ENCODE measurements at regions not wholly inside any gene's neighbourhood (a gene's known extent, or its start where the extent isn't known, plus 50 kb on each side); places are given as distances from the start of the nearest gene placed in this dataset.
A peak's percentile ranks its signal among the peaks of the same experiment; 100 is the strongest.
"Not testable (repeated sequence)": the region's sequence is repeated elsewhere in the genome, so short reads cannot be mapped to it uniquely, and the experiment has no call there.

DNA sequence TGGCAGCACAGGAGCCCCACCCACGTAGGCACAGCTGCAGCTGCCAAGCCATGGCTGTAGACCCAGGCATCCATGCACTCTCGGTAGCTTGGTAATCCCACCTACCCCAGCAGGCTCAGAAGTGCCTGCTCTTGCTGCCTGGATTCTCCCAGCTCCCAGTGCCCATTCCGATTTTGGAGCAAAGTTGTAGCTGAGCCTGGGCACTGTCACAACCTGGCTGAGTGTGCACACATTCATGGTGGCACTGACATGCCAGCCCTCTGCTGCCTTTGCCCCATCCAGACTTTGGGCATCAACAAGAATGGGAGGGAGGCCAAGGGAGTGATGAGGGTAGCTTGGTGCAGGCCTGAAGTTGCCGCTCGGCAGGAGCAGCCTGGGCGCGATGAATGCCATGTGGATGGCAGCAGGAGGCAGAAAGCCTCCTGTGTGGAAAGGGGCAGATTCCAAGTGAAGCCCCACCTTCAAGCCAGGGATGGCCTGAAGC, 936.6 kb upstream of the PTPRD start:
- no peak for DNase-seq

DNA sequence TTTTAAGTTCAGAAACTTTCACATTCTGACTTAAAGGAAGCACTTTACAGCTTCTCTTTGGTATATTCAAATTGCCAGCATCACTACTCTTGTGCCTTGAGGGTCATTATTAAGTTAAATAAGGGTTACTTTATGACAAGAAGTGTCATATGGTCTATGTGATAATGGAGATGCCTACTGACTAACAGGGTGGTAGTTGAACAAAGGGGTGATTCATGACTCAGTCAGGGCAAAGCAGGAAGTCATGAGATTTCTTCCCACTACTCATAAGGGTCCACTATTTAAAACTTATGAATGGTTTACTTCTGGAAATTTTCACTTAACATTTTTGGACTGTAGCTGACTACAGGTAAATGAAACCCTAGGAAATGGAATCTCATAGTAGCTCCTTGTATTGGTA, 938.3 kb upstream of the PTPRD start:
- no peak for DNase-seq

DNA sequence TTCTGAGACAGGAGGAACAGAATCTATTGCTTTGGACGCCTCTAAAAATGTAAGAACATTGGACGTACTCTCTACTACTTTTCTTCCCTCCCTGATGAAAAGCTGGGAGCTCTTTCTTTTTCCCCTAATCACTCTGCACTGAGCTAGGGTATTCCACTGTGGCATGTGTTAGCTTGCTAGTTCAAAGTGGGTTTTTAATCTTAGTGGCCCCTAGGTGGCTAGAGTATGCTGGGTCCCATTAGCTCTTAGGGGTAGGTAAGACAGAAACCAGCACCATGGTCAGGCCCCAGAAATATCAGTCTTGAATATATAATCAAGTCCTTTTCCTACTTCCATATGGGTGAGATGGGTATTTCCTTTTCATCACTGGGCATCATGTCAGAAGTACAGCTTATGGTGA, 945.2 kb upstream of the PTPRD start:
- no peak for DNase-seq

DNA sequence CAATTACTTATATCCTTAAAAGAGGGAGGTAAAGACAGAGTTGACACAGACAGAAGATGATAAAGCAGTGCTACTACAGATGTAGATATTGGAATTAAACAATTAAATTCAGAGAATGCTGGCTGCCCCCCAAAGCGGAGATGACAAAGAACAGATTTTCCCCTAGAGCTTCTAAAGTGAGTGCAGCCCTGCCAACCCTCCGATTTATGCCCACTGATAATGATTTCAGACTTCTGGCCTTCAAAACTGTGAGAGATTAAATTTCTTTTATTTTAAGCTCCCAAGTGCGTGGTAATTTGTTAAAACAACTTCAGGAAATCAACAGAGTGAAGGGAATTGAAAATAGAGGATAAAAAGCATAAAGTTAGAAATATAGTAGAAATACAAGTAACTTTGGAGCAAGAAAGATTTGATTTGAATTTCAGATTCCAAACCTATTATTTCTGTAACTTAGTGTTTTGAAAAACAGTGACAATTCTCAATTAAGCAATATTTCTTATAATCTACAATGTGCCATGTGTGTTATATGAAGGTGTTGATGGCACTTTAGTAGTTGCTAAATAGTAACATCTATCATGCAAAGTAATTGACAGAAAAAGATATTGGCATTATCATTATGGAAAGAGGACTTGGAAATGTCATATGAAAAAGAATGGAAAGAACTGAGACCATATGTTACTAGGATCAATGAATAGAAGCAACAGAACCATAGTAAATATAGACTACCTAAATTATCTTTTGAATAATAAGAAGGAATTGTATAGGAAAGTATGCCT, 946.4 kb upstream of the PTPRD start:
- no peak for DNase-seq

DNA sequence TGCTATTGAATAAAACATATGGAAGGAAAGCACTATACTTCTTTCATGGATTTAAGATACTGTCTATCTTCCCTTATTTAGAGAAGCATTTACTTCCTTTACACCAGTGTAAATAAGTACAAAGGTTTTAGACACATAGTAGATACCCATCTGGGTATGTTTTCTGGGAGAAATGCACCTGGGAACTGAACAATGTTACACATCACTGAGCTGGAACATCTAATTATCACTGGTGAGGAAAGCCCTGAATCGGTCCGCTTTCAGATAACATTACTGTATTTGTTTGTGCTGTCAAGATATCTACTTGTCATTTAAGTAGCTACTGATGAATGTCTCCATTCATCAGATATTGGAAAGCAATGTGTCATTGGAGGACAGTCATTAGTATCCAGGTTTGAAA, 964.7 kb upstream of the PTPRD start:
- DNase-seq, result no peak

DNA sequence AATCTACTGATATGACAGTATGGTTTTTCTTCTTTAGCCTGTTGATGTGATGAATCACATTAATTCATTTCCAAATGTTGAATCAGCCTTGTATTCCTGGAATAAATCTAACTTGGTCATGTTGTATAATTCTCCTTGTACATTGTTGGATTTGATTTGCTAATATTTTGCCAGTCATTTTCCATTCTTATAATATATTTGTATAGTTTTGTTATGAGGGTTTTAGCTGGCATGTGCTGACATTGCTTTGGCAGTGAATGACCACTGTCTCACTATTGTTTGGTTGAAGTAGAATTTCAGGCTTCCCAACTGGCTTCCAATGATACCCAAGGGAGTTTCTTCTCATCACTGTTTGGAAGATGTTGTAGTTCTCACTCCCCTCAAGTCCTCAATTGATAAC, 983.0 kb upstream of the PTPRD start:
- peak; percentile 10 for DNase-seq

DNA sequence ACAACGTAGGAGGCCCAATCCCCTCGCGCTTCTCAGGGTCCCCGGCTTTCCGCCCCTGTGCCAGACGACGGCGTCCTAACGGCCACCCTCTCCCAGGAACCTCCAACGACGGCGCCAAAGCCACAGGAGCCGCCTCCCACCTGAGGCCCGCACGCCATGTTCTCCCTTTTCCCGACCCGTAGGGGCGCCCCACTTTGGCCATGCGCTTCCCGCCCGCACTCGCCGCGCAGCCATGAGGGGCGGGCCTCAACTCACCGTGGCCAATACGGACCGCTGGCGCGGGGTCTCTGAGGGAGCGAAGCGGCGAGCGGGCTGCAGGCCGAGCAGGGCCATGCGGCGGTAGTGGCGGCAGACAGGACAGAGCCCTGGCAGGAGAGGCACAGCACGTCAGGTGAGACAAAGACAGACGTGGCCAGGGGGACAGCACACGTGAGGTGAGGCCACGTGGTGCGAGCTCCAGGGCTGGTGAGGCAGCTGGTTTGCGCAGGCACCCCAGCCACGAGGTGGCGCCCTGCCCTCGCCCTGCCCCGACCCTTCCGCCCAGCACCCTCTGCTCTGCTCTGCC, 1005.5 kb upstream of the PTPRD start:
- DNase-seq, result no peak

DNA sequence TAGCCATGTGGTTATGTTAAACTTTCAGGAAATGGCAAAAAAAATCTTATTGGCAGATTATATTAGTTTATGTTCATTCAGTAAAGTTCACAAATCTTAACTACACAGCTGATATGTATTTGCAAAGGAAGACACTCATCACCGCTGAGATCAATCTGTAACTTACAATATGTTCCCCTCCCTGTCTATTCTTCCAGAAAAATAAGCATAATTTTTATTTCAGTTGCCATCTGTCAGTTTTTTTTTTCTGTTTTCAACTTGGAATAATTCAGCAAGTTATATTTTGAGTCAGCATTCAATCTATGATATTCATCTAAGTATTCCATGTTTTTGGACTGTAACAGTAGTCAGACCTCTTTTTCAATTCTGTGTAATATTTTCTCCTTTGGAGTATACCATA, 1019.9 kb upstream of the PTPRD start:
- no peak for DNase-seq

DNA sequence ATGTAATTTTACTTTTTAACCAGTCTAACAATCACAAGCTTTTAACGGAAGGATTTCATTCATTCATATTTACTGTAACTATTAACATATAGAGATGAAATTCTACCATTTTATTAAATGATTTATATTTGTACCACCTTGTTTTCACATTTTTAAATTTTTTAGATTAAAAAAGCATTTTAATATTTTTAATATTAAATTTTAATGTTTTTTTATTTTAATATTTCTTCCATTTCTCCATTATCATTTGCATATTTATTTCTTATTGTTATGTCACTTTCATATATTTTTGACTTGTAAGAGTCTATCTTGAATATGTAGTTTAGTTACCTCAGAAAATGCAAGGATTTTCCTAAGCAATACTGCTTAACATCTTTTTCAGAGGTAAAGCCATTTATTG, 1034.0 kb upstream of the PTPRD start:
- DNase-seq, result no peak

DNA sequence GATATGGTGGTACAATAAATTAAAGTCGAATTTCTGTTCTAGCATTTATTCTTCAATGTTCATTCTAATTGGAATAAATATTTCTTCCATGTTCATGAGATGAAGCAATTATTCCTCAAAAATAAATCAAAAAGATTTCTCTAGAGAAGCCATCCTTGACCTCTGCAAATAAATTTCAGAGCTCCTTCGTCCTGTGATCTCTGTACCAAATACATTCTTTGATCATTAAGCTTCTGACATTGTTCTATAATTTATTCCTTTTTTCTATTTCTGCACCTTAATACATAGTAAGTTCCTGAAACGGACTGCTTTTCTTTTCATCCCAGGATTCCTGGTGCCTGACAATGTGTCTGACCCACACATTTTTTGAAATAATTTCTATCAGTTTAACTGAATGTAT, 1039.3 kb upstream of the TYRP1 start:
- DNase-seq, result no peak

DNA sequence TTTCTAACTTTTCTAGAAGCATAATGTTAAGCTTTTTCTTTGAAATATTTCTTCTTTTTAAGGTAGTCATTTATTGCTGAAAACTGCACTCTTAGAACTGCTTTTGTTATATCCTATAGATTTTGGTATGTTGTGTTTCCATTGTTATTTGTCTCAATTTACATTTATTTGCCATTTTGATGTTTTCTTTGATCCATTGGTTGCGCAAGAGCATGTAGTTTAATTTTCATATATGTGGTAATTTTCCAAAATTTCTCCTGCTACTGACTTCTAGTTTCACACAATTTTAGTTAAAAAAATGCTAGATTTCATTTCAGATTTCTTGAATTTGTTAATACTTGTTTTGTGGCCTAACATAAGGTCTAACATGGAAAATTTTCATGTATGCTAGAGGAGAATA, 1029.3 kb upstream of the TYRP1 start:
- no peak for DNase-seq

DNA sequence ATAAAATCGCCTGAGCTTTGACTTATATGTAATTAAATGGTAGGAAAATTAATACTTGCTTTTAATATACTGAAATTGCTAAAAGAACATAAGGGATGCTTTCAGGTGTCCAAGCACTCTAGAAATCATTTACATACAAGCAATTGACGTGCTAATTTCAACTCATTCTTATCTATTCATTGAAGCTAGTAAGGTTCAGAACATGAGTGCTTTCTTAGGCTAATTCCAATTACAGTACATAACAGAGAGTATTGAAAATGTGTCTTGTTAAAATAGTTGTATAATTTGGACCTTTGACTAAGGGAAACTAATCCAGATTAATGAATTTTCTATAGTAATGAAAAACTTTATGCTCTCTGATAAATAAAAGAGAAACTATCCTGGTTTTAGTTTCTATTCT, 1016.4 kb upstream of the TYRP1 start:
- no peak for DNase-seq

DNA sequence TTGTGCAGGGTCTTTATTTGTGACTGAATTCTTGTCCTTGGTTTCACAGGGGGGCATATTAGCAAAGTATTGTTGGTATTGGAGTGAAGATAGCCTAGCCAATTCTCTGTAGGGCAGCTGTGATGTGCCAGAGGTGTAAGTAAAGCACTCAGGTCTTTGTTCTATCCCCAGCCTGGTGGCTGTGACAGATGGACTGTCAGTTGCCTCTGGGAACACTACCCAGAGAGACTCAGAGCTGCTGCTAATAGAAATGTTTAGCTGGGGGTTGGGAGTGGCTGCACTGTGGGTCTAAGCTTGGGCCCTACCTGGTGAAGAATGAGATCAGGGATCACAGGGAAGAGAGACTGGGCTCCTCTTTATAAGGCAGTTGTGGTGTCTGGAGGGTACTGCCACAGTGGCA, 1006.5 kb upstream of the TYRP1 start:
- no peak for DNase-seq

DNA sequence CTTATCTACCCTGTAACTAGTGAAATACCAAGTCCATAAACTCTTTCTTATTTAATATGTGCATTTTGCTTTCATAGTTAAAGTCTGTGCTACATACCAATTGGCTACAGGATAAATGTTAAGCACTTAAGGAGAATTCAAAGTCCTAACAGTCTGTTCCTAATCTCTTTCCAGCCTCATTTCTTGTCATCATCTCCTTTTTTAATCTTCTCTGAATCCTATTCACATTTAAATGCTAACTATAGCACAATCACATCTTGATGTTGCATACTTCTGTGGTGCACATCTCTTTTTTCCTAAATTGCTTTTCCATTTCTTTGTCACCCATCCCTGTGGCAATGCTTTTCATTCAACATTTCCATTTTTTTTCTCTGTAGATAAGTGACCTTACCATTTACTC, 996.1 kb upstream of the TYRP1 start:
- no peak for DNase-seq

DNA sequence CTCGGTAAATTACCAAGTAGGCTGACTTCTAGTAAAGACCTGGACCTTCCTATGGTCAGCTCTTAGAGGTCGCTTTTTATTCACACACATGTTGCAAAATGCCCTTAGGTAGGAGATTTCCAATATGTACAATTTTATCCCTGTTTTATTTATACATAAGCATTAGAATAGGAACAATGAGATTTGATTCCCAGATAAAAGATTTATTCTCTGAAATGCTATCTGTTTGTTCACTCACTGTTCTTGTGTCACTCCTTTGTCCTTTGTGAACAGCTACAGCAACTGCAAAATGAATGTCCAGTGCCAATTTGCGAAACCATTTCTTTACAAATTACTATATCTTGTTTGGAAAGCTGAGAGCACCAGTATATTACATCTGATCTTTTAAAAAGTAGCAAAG, 991.5 kb upstream of the TYRP1 start:
- DNase-seq, result no peak

DNA sequence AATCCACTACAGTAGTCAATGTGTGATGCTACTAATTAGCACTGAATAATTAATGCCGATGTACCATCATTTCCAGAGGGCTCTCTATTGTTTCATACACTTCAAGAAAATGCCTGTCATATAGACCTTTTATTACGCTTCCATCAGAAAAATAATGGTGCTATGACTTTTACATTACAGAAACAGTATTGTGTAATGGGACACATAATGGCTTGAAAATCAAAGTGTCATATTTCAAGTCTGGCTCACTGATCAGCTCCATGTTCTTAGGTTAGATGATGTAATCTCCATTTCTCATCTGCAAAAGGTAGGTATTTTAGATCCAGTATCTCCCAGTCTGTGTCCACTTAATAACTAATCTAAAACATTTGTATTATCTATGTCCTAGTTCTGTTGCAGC, 990.6 kb upstream of the TYRP1 start:
- peak; percentile 1 for DNase-seq

DNA sequence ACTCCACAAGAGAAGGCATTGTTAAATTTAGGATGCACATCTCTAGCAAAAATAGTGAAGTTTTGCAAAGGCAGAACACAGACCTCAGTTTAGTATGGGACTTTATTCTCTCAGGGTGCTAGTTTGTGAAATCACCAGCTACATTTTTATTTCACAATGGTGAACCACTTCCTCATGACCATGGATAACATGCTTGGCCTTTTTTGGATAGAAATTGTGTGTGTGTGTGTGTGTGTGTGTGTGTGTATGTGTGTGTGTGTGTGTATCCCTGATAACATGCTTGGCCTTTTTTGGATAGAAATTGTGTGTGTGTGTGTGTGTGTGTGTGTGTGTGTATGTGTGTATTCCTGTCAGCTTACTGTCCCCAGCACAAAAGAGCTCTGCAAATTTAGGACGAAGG, 989.0 kb upstream of the TYRP1 start:
- not testable (repeated sequence) for DNase-seq

DNA sequence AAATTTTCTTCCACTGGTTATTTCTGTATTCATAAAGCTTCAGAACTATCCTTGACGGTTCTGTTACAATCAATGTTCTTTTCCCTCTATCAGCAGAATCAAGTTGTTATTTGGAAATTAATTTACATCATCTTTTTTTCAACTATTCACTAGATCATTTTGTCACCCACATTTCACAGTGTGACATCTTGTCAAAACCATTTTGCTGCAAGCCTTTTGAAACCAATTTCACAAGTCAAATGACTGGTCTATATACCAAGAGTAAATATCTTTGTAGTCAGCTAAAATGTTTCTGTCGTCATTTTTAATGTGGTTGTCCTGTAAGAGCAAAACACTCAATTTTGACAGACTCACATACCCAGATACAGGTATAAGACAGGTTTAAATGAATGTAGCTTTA, 984.3 kb upstream of the TYRP1 start:
- no peak for DNase-seq

DNA sequence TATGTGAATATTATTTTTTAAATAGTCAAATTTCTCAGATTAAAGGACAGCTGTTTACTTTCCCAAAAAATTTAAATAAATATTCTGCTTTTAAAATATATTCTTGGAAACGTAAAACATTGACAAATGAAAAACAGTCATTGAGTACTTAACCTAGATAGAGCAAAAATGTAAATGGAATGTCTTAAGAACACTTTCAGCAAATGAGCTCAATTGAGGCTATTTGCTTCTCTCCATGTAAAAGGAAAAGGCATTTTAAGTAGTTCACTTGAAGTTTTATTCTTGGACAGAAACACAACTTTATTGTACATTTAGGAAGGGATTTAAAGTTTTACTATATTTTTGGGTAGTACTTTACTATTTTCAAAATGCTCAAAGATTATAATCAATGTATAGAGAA, 983.6 kb upstream of the TYRP1 start:
- no peak for DNase-seq

DNA sequence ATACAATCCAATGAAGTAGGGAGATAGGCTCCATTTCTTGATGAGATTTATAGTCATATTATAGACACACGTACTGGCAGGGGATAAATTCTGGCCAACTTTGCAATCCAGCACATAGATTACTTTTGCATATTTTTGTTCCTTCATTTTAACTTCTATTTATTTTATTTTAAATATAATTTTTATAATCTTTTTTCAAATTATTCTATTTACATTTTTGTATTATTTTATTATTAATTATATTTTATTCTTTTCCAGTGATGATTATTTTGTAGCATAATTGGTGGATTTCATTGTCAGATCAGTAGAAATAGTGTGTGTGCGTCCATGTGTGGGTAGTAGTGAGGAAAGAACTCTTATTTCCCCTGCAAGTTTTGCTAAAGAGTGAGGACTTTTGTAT, 980.1 kb upstream of the TYRP1 start:
- DNase-seq, result no peak

DNA sequence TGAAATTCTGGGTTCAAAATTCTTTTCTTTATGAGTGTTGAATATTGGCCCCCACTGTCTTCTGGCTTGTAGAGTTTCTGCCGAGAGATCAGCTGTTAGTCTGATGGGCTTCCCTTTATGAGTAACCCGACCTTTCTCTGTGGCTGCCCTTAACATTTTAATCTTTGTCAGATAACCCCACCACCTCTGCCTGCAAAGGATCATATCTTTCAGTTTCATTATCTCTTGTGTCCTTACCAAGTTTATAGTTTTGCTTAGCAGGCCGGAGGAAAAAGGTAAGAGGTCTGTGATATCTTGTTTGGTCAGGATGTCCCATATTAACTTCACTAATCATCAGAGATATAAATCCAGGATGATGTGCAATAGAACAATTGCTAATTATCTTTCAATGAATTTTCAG, 970.2 kb upstream of the TYRP1 start:
- DNase-seq, result no peak

DNA sequence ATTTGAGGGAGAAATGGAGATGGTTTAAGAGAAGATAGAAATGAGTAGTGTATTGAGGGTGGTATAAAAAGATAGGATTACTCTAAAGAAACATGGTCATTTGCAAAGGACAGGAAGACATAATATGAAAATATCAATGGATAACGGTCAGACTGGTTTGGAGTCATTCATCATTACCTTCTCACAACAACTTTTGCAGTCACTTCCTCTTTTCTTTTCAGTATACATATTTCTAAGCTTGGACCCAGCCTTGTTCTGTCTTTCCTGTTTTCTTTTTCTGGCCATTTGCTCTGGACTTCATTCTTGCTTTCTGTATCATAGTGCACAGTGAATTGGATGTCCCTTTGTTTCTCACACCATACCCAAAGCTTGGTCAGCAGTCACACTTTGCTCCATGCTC, 966.5 kb upstream of the TYRP1 start:
- no peak for DNase-seq

DNA sequence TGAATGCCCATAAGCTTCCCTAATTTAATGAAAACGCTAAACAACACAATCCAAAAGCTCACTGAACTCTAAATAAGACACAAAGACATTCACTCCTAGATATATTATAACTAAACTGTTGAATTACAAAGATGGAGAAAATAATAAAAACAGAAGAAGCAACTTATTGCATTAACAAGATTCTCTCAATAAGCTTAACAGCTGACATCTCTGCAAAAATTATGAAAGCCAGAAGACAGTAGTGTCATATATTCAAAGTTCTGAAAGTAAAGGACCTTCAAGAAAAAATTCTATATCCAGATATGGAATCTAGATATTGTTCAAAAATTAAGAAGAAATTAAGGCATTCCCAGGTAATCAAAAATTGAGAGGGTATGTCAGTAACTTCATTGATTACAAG, 957.8 kb upstream of the TYRP1 start:
- no peak for DNase-seq

DNA sequence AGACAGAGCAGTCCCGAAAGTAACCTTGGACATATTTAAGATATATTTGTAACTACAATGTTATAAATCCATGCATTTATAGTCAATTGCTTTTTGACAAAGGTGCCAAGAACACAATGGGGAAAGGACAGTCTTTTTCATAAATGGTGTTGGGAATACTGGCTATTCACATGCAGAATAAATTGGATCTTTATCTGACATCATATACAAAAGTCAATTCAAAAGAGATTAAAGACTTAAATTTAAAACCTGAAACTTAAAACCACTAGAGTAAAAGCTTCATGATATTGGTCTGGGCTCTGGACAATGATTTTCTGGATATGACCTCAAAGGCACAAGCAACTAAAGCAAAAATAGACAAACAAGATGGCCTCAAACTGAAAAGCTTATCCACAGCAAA, 950.7 kb upstream of the TYRP1 start:
- DNase-seq, result no peak

DNA sequence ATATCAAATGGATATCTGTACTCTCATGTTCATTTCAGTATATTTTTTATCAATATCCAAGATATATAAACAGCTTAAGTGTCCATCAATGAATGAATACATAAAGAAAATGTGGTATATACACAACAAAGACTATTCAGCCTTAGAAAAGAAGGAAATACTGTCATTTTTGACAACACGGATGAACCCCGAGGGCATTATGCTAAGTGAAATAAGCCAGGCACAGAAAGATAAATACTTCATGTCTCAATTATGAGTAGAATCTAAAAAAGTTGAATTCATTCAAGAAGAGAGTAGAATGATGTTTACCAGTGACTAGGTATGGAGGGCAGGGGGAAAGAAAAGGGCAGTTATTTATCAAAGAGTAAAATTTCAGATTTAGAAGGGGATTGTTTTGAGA, 949.8 kb upstream of the TYRP1 start:
- no peak for DNase-seq
